SIG-M5 treated with dmso at 0.1 percent for 504 hours (cell line): ENCODE measurements at regions not wholly inside any gene's neighbourhood (a gene's known extent, or its start where the extent isn't known, plus 50 kb on each side); places are given as distances from the start of the nearest gene placed in this dataset.
"Not testable (repeated sequence)": the region's sequence is repeated elsewhere in the genome, so short reads cannot be mapped to it uniquely, and the experiment has no call there.

Experiments used
- DNase-seq: peaks from one replicate; lab custom pipeline; 2025; ENCODE audit not compliant: unreplicated experiment; lab: John Stamatoyannopoulos, UW

DNA sequence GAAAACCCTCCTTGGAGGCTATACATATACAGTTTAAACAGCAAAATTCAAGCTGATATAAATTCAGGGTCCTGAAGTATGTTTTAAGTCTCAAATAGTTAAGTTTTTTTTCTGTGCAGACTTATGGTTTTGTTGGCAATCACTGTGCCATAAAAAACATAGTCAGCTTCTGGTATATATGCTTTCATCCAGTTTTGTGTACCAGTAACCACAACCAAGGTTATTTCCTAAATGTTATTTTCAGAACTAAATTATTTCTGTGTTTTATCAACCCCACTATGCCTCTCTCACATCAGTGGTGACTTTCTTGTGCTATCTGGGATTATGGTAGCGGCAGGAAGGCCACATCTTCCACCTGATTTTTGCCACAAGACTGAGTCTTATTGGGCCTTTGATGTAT, 107.7 kb upstream of the SMARCA2 start:
- no peak for DNase-seq

- DNase-seq = no peak
Measured at GRCh38 chr9:1909322-1909721, 105.8 kb upstream of the SMARCA2 start.

DNA sequence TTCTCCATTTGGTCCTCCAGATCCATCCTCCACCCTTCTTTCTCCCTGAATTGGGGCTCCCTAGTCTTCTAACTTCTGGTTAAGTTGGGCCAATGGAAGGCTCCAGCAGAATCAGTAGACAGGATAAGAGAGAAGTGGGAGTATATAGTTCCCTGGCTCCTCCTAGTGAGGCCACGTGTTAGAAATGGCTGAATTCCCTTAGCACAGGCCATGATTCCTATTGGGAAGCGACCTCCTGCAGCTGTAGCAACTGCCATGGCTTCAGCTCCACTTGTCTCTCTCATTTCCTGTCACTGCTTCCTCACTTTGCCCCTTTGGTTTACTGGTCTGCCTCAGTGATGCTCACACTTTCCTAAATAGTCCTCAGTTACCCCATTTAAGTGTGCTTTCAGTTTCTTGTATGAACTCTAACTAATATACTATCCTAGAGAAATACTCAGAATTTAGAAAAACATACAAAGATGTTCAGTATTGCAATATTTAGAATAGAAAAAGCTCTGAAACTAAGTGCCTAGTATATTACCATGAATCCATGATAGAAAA, 104.8 kb upstream of the SMARCA2 start:
- DNase-seq = no peak

DNA sequence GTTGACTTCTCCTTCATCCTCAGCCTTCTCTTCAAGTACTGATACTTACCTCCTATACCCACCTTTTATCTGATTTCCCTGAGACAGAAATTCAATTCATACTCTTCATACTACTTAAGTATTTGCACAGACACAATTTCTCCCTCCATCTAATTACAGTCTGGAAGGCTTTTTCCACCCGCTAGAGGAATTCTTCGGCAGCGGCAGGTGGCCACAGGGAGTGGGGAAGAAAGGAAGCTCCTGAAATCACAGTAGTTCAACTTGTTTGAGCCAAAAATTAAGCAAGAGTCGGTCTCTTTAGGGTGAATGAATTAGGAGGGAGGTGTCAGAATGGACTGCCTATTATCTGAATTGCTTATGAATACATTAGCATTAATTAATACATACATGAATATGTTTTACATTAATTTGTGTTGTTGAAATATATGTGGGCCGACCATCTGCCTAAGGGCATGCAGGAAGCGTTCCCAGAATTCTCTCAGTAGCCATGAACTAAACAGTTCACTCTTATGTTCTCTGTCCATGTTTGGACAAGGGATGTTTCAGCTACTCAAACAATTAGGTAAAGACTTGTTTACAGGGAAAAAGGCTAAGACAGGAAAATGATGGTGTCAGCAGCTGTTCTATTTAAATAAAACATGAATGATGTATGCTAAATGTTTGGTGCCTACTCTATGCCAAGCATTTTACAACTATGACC, 101.4 kb upstream of the SMARCA2 start:
- no peak for DNase-seq

DNA sequence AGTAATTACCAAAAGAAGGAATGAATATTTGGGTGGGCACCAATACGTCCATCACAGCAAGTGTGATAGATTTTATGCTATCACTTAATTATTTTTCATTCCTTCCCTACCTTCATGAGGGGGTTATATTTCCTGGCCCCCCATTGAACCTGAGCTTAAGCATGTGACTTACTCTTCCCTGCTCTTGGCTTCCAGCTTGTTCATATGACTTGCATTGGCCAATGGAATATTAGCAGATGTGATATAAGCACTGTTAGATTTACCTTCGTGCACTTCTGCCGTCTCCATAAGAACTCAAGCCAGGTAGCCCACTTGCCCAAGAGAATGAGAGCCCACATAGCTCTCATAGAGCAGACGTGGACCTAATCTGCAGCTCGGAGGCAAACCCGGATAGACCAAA, 99.1 kb upstream of the SMARCA2 start:
- DNase-seq = no peak

- no peak for DNase-seq
Measured at GRCh38 chr9:1916655-1917054, 98.5 kb upstream of the SMARCA2 start.

GRCh38 chr9:1917396-1917935, 97.7 kb upstream of the SMARCA2 start:
- no peak for DNase-seq

- DNase-seq = no peak
Measured at GRCh38 chr9:1918108-1918507, 97.0 kb upstream of the SMARCA2 start.

DNA sequence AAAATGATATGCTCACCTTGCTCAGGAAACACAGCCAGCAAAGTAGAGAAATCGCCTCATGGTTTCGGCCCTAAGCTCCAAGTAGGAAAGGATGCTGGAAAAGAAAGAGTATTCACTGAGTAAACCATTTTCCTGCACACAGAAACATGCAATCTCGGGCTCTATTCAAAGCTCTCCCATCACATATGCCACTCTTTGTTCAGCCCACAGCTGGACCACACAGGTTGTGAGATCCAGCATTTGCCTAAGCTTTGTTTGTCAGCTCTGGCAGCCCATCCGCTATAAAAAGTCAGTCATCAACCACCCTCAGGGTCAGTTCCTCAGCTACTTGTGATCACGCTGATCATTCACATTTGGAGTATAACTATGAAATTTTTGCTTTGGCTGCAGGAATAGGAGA, 96.5 kb upstream of the SMARCA2 start:
- no peak for DNase-seq

- no peak for DNase-seq
Measured at GRCh38 chr9:1919229-1919628, 95.9 kb upstream of the SMARCA2 start.

- no peak for DNase-seq
Measured at GRCh38 chr9:1920386-1920785, 94.8 kb upstream of the SMARCA2 start.

- no peak for DNase-seq
Measured at GRCh38 chr9:1922026-1922425, 93.1 kb upstream of the SMARCA2 start.

GRCh38 chr9:1927546-1927945, 87.6 kb upstream of the SMARCA2 start:
- no peak for DNase-seq

GRCh38 chr9:1929134-1929533, 86.0 kb upstream of the SMARCA2 start:
- no peak for DNase-seq

DNA sequence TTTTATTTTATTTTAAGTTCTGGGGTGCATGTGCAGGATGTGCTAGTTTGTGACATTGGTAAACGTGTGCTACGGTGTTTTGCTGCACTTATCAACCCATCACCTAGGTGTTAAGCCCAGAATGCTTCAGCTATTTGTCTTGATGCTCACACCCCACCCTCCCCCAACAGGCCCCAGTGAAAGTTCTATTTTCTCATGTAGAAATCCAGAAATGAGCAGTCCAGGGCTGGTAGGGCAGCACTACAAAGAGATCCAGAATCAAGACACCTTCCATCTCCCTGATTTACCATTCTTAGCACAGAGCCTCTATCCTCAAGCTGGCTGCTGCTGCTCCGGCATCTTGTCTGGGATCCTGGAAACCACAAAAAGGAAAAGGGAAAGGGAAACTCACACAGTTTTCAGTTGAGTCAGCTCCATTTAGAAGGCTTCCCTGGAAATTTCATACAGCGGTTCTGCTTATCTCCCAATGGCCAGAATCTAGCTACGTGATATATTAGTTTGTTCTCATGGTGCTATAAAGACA, 85.4 kb upstream of the SMARCA2 start:
- DNase-seq = no peak

DNA sequence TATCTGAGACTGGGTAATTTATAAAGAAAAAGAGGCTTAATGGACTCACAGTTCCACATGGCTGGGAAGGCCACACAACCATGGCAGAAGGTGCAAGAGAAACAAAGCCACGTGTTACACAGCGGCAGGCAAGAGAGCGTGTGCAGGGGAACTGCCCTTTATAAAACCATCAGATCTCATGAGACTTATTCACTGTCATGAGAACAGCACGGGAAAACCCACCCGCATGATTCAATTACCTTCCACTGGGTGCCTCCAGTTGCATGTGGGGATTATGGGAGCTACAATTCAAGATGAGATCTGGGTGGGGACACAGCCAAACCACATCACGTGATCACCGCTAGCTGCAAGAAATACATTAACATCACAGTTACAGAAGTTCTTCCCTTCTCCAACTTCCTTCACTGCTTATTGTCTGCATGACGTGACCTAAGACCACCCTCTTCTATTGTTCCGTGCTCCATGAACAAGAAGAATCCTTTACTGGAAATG, 84.9 kb upstream of the SMARCA2 start:
- DNase-seq = not testable (repeated sequence)

DNA sequence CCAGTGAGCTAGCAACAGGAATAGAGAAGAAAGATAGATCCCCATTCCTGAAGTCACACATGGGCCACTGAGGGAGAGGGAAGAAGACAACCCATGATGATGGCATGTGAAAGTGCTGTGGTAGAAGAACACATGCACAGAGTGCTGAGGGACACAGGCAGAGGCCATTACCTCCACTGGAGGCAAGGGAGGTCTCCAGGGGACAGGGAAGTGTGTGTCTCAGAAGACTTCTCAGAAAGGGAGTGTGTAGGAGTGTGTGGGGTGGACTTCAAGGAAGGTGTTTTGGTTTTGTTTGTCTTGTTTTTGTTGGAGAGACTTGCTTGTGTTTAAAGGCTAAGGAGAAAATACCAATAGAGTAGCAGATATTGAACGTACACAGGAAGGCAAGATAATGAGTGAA, 77.0 kb upstream of the SMARCA2 start:
- no peak for DNase-seq

DNA sequence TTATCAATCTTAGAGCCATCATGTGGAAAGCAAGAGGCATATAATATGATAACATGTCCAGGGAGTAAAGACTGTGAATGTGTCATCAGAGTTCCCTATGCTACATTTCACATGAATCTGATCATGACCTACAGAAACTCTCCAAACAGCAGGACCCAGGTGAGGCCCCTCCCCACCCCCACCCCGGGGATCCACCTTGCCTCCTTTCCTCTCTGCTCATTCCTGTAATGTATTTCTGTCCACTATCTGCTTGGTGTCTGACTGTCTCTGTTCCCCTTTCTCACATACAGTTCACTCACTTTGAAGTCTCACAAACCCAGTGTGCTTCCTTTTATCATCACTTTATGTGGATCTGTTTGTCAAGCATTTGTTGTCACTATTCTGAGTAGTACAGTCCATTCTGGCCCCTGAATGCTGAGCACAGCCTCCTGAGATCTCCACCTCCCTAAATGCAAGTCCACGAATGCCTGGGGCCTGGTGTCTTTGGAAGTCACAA, 76.4 kb upstream of the SMARCA2 start:
- DNase-seq = no peak

GRCh38 chr9:1939466-1939865, 75.7 kb upstream of the SMARCA2 start:
- no peak for DNase-seq

DNA sequence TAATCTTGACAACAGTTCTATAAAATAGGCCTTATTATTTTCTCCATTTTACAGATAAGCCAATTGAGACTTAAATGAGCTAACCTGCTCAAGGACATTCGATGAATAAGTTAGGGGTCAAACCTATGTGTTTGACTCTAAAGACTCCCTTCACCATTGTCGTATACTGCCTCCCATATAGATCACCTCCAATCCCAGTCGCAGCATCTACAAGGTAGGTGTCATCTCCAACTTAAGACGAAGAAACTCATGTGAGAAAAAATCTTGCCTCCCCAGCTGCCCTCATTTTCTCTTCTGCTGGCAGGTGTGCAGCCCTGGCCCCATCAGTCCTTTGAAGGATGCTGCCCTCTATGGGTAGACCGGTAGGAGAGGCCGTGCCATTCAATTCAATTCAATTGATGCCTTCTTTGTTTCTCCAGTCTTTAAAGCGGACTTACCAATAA, 75.2 kb upstream of the SMARCA2 start:
- peak; percentile 47 for DNase-seq

GRCh38 chr9:1941989-1942388, 73.2 kb upstream of the SMARCA2 start:
- no peak for DNase-seq
